Trophoblast cell (in vitro differentiated cells and primary cell): ENCODE measurements at regions not wholly inside any gene's neighbourhood (a gene's known extent, or its start where the extent isn't known, plus 50 kb on each side); places are given as distances from the start of the nearest gene placed in this dataset.

Experiments used
- DNase-seq, 2 donors: peaks; one replicate each; pipeline ENCODE4 v3.0.0-alpha.2; 2016
- H2AFZ ChIP-seq: 2 replicates; pipeline ENCODE4 v1.6.1; 2013; ENCODE audit warnings: low read length, moderate library complexity, mild to moderate bottlenecking; ENCODE audit not compliant: insufficient read depth, poor library complexity
- H2AK5ac ChIP-seq: 2 replicates; pipeline ENCODE4 v1.6.1; 2013; ENCODE audit warnings: mild to moderate bottlenecking, low read length
- H2BK120ac ChIP-seq: 2 replicates; pipeline ENCODE4 v1.6.1; 2013; ENCODE audit warnings: low read length, mild to moderate bottlenecking, moderate library complexity; ENCODE audit not compliant: insufficient read depth, poor library complexity
- H2BK12ac ChIP-seq: 2 replicates; pipeline ENCODE4 v1.6.1; 2013; ENCODE audit warnings: mild to moderate bottlenecking, low read length, moderate library complexity
- H2BK5ac ChIP-seq: 2 replicates; pipeline ENCODE4 v1.6.1; 2013; ENCODE audit warnings: low read length, low read depth, moderate library complexity, mild to moderate bottlenecking; ENCODE audit not compliant: poor library complexity
- H3K14ac ChIP-seq: 2 replicates; pipeline ENCODE4 v1.6.1; 2013; ENCODE audit warnings: mild to moderate bottlenecking, low read length
- H3K18ac ChIP-seq: 2 replicates; pipeline ENCODE4 v1.6.1; 2013; ENCODE audit warnings: mild to moderate bottlenecking, low read length
- H3K23ac ChIP-seq: 2 replicates; pipeline ENCODE4 v1.6.1; 2013; ENCODE audit warnings: low read length
- H3K27ac ChIP-seq: 2 replicates; pipeline ENCODE4 v1.5.1; 2013; ENCODE audit warnings: low read depth, mild to moderate bottlenecking, inconsistent platforms, low read length, moderate library complexity
- H3K27me3 ChIP-seq: 2 replicates; pipeline ENCODE4 v1.6.1; 2013; ENCODE audit warnings: inconsistent platforms, mild to moderate bottlenecking, low read length, moderate library complexity; ENCODE audit not compliant: insufficient read depth
- H3K36me3 ChIP-seq, 2 experiments: 1 replicate in 1 of 2; 2 replicates in 1 of 2; pipeline ENCODE4 v1.6.1; 2013; ENCODE audit warnings: low read length in 2 of 2, mild to moderate bottlenecking in 2 of 2, moderate library complexity in 1 of 2; ENCODE audit not compliant: insufficient read depth in 2 of 2, control insufficient read depth in 1 of 2
- H3K4ac ChIP-seq: 2 replicates; pipeline ENCODE4 v1.6.1; 2013; ENCODE audit warnings: low read depth, mild to moderate bottlenecking, low read length, moderate library complexity
- H3K4me1 ChIP-seq, 2 experiments: 1 replicate in 1 of 2; 2 replicates in 1 of 2; pipeline ENCODE4 v1.6.1; 2013; ENCODE audit warnings: low read length in 2 of 2, mild to moderate bottlenecking in 2 of 2, moderate library complexity in 1 of 2; ENCODE audit not compliant: insufficient read depth in 2 of 2, control insufficient read depth in 1 of 2
- H3K4me2 ChIP-seq: 2 replicates; pipeline ENCODE4 v1.6.1; 2013; ENCODE audit warnings: inconsistent platforms, mild to moderate bottlenecking, low read length, moderate library complexity
- H3K4me3 ChIP-seq: 2 replicates; pipeline ENCODE4 v1.5.1; 2013; ENCODE audit warnings: mild to moderate bottlenecking, low read depth, low read length, inconsistent platforms
- H3K79me1 ChIP-seq: one replicate; pipeline ENCODE4 v1.6.1; 2013; ENCODE audit warnings: low read length
- H3K79me2 ChIP-seq: 2 replicates; pipeline ENCODE4 v1.6.1; 2013; ENCODE audit warnings: low read length, mild to moderate bottlenecking; ENCODE audit not compliant: control insufficient read depth, insufficient read depth, poor library complexity
- H3K9ac ChIP-seq: 2 replicates; pipeline ENCODE4 v1.6.1; 2013; ENCODE audit warnings: mild to moderate bottlenecking, low read length
- H3K9me3 ChIP-seq: 2 replicates; pipeline ENCODE4 v1.6.1; 2013; ENCODE audit warnings: low read depth, mild to moderate bottlenecking, control low read depth, inconsistent platforms, low read length; ENCODE audit not compliant: insufficient read depth
- H4K12ac ChIP-seq: 2 replicates; pipeline ENCODE4 v1.6.1; 2013; ENCODE audit warnings: low read depth, mild to moderate bottlenecking, low read length, moderate library complexity
- H4K8ac ChIP-seq: 2 replicates; pipeline ENCODE4 v1.6.1; 2013; ENCODE audit warnings: low read depth, mild to moderate bottlenecking, low read length, moderate library complexity
- H4K91ac ChIP-seq: one replicate; pipeline ENCODE4 v1.6.1; 2013; ENCODE audit warnings: low read depth, mild to moderate bottlenecking, low read length, moderate library complexity
- WGBS: extraction: QIAGEN DNeasy Blood & Tissue Kit; methylation state at CpG from one replicate; pipeline ENCODE4 v1.1.7; 2013; ENCODE audit warnings: missing lambda C conversion rate; ENCODE audit not compliant: insufficient read length, insufficient coverage; ENCODE audit errors: extremely low coverage; 5-methylcytosine and 5-hydroxymethylcytosine counted together

DNA sequence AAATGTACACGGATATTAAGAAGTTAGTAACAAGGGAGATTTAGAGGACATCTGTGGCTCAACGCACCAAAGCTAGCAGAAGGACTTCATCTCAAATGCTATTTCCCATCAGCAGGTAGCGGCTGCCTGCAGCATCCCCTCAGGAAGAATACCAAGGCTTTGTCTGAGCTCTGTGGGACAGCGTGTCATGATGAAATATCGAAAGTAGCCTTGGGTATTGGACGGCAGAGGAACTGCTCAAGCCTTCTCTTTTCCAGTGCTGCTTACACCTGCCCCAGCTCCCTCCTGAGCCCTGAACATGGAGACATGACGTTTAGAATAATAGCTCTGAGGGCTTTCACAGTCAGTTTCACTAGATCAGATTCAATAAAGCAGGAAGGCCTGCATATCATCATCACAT is 241.6 kb downstream of the SUCLG1 start:
- Histone ChIP-seq H3K27me3 (no peaks in the 10 kb centered on the region), H2BK5ac (no peak overlapping the region), H3K4me3 (no peak overlapping the region), H3K9ac (no peak overlapping the region), H3K4me1 (no peaks in the 10 kb centered on the region), H4K91ac (no peak overlapping the region), H2BK120ac (no peak overlapping the region), H3K27ac (no peak overlapping the region), H2AK5ac (no peak overlapping the region), H2AFZ (no peak overlapping the region), H4K12ac (no peak overlapping the region), H3K36me3 (no peaks in the 10 kb centered on the region), H3K14ac (no peak overlapping the region), H3K79me1 (no peaks in the 10 kb centered on the region), H3K23ac (no peak overlapping the region), H3K9me3 (no peaks in the 10 kb centered on the region), H3K18ac (no peak overlapping the region), H3K79me2 (no peaks in the 10 kb centered on the region), H3K4me2 (no peak overlapping the region), H4K8ac (no peak overlapping the region), H3K4ac (no peak overlapping the region), H2BK12ac (no peak overlapping the region)
- no CpG with 5 or more reads among the region's 7 CpGs for WGBS
- peak; percentile 45 to 57 for DNase-seq

- Histone ChIP-seq H3K9ac (no peak overlapping the region), H2AFZ (no peak overlapping the region), H2BK5ac (no peak overlapping the region), H2AK5ac (no peak overlapping the region), H3K4me3 (no peak overlapping the region), H3K14ac (no peak overlapping the region), H3K27ac (no peak overlapping the region), H3K27me3 (no peaks in the 10 kb centered on the region), H4K91ac (no peak overlapping the region), H3K18ac (no peak overlapping the region), H3K9me3 (no peaks in the 10 kb centered on the region), H3K4ac (no peak overlapping the region), H3K79me1 (no peaks in the 10 kb centered on the region), H3K36me3 (no peaks in the 10 kb centered on the region), H3K4me1 (no peaks in the 10 kb centered on the region), H4K8ac (no peak overlapping the region), H3K4me2 (no peak overlapping the region), H4K12ac (no peak overlapping the region), H2BK120ac (no peak overlapping the region), H3K79me2 (no peaks in the 10 kb centered on the region), H3K23ac (no peak overlapping the region), H2BK12ac (no peak overlapping the region)
- no peak for DNase-seq
- WGBS = no CpG with 5 or more reads among the region's 3 CpGs
These were observed 244.6 kb downstream of the SUCLG1 start for GRCh38 chr2:84214455-84214854.

GRCh38 chr2:84212611-84213314 is 246.3 kb downstream of the SUCLG1 start:
- Histone ChIP-seq H3K9ac (no peak overlapping the region), H2BK12ac (no peak overlapping the region), H4K91ac (no peak overlapping the region), H2AK5ac (no peak overlapping the region), H3K14ac (no peak overlapping the region), H3K27ac (no peak overlapping the region), H3K23ac (no peak overlapping the region), H3K79me1 (no peaks in the 10 kb centered on the region), H3K4me1 (no peaks in the 10 kb centered on the region), H3K18ac (no peak overlapping the region), H4K12ac (no peak overlapping the region), H4K8ac (no peak overlapping the region), H2AFZ (no peak overlapping the region), H3K36me3 (no peaks in the 10 kb centered on the region), H3K4me3 (no peak overlapping the region), H3K79me2 (no peaks in the 10 kb centered on the region), H3K4me2 (no peak overlapping the region), H3K4ac (no peak overlapping the region), H2BK5ac (no peak overlapping the region), H2BK120ac (no peak overlapping the region), H3K9me3 (no peaks in the 10 kb centered on the region), H3K27me3 (no peaks in the 10 kb centered on the region)
- DNase-seq = no peak
- WGBS = no CpG with 5 or more reads among the region's 5 CpGs

- no peak overlapping the region for H3K14ac ChIP-seq
- no peaks in the 10 kb centered on the region for H3K27me3 ChIP-seq
- H2BK5ac ChIP-seq = no peak overlapping the region
- H4K91ac ChIP-seq = no peak overlapping the region
- H4K12ac ChIP-seq = no peak overlapping the region
- H3K9me3 ChIP-seq = no peaks in the 10 kb centered on the region
- H2AFZ ChIP-seq = no peak overlapping the region
- whole genome bisulfite sequencing = no CpG with 5 or more reads among the region's 7 CpGs
- no peak for DNase-seq
- no peak overlapping the region for H2BK120ac ChIP-seq
- no peak overlapping the region for H3K23ac ChIP-seq
- no peak overlapping the region for H3K4me2 ChIP-seq
- no peaks in the 10 kb centered on the region for H3K79me1 ChIP-seq
- H3K36me3 ChIP-seq = no peaks in the 10 kb centered on the region
- no peak overlapping the region for H3K18ac ChIP-seq
- H2AK5ac ChIP-seq = no peak overlapping the region
- no peak overlapping the region for H3K27ac ChIP-seq
- no peak overlapping the region for H2BK12ac ChIP-seq
- H3K4me3 ChIP-seq = no peak overlapping the region
- H4K8ac ChIP-seq = no peak overlapping the region
- H3K79me2 ChIP-seq = no peaks in the 10 kb centered on the region
- H3K9ac ChIP-seq = no peak overlapping the region
- no peak overlapping the region for H3K4ac ChIP-seq
- H3K4me1 ChIP-seq = no peaks in the 10 kb centered on the region
These were observed 249.1 kb downstream of the SUCLG1 start for GRCh38 chr2:84209941-84210340.
